ENCODE measurements at regions not wholly inside any gene's neighbourhood (a gene's known extent, or its start where the extent isn't known, plus 50 kb on each side); places are given as distances from the start of the nearest gene placed in this dataset.

DNA sequence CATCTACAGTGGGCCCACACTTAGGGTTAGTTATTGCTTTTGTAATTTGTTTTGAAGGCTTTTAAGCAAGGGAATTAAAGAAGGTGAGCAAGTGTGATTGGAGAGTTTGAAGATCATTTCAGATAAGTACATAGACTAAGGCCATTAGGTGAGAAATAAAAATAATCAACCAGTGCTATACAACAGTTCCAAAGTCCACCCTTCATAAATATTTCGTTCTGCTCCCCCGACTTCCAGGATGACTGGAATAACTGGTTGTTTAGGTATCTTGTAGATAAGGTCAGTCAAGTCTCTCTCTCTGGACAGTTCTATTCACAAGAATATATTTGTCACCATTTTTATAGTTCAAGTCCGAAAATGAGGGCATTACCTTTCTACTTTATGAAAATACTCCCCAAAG, 98.0 kb upstream of the MBL2 start:
- Histone ChIP-seq H3K4me2 (ENCODE audit: insufficient read depth, insufficient read length, low read length) (no peak overlapping the region), H3K4ac (ENCODE audit: low read depth, low read length) (no peak overlapping the region), H3K23me2 (ENCODE audit: insufficient read length, low read depth, low read length, poor library complexity, severe bottlenecking) (no peaks in the 10 kb centered on the region), H3K9ac (ENCODE audit: extremely low read depth, insufficient read length, low read length) (no peak overlapping the region), H3T11ph (ENCODE audit: low read length) (no peak overlapping the region), H4K91ac (ENCODE audit: insufficient read length, low read depth, low read length) (no peak overlapping the region), H3K56ac (ENCODE audit: insufficient read length, low read depth, low read length) (no peak overlapping the region), H3K27me3 (ENCODE audit: insufficient read depth, low read length) (no peaks in the 10 kb centered on the region), H3K79me1 (ENCODE audit: insufficient read depth, low read depth, low read length, poor library complexity, severe bottlenecking) (no peaks in the 10 kb centered on the region), H2BK5ac (ENCODE audit: insufficient read length, low read length) (no peak overlapping the region), H2BK15ac (ENCODE audit: low read depth, low read length) (no peak overlapping the region), H3K79me2 (ENCODE audit: insufficient read depth, low read length) (no peaks in the 10 kb centered on the region), H3K9me3 (ENCODE audit: control insufficient read depth, low read depth, low read length) (peaks cover 10% of the 10 kb centered on the region), H3K18ac (ENCODE audit: insufficient read length, low read depth, low read length) (no peak overlapping the region), H4K20me1 (ENCODE audit: control insufficient read depth, insufficient read depth, insufficient read length) (no peaks in the 10 kb centered on the region), H4K5ac (ENCODE audit: insufficient read length, low read depth, low read length) (no peak overlapping the region), H2BK12ac (ENCODE audit: insufficient read length, low read depth, low read length) (no peak overlapping the region), H2AK5ac (ENCODE audit: insufficient read length, low read length) (no peak overlapping the region), H3K23ac (ENCODE audit: insufficient read length, low read depth, low read length) (no peak overlapping the region), H2BK120ac (ENCODE audit: low read depth, low read length, poor library complexity, severe bottlenecking) (no peak overlapping the region), H3K4me1 (ENCODE audit: insufficient read depth, low read length) (no peaks in the 10 kb centered on the region), H3K27ac (ENCODE audit: insufficient read length, low read depth, low read length) (no peak overlapping the region), H2AFZ (ENCODE audit: low read length) (no peak overlapping the region), H2BK20ac (ENCODE audit: low read depth, low read length, poor library complexity, severe bottlenecking) (no peak overlapping the region), H3K14ac (ENCODE audit: insufficient read depth, low read length) (no peak overlapping the region), H4K8ac (replicated peaks; ENCODE audit: insufficient read length, low read depth, low read length) (no peak overlapping the region)
- H3K27ac Mint-ChIP-seq, result no peak overlapping the region
- peaks cover 39 to 43% of the 10 kb centered on the region in 2 experiments for H3K9me3 Mint-ChIP-seq
- TF ChIP-seq CTCF (conservative IDR thresholded peaks at IDR 0.05), result no peak
- no peak overlapping the region for H3K4me3 Mint-ChIP-seq
- peaks cover 31 to 41% (median 33%) of the 10 kb centered on the region in 3 experiments for H3K36me3 Mint-ChIP-seq (ENCODE audit: insufficient read depth in 1 of 3, low read depth in 3 of 3)
- DNase-seq, result no peak
- H3K4me1 Mint-ChIP-seq, result no peaks in the 10 kb centered on the region; a peak in 1 of 4 replicates
- no peaks in the 10 kb centered on the region for H3K27me3 Mint-ChIP-seq (ENCODE audit: low read depth)
- no CpG with 5 or more reads among the region's 3 CpGs for WGBS (ENCODE audit: extremely low coverage, insufficient read length, low lambda C conversion rate)
